Stimulated activated CD8-positive, alpha-beta memory T cell treated with anti-CD3 and anti-CD28 coated beads, Interleukin-7, amount 100 ng/mL, for 1 hour (primary cell): ENCODE measurements at regions not wholly inside any gene's neighbourhood (a gene's known extent, or its start where the extent isn't known, plus 50 kb on each side); places are given as distances from the start of the nearest gene placed in this dataset.

Source experiments
- DNase-seq, 2 donors: peaks; one replicate each; pipeline ENCODE4 v3.0.0-alpha.2; 2020; ENCODE audit warnings: low read depth in 2 of 2

DNA sequence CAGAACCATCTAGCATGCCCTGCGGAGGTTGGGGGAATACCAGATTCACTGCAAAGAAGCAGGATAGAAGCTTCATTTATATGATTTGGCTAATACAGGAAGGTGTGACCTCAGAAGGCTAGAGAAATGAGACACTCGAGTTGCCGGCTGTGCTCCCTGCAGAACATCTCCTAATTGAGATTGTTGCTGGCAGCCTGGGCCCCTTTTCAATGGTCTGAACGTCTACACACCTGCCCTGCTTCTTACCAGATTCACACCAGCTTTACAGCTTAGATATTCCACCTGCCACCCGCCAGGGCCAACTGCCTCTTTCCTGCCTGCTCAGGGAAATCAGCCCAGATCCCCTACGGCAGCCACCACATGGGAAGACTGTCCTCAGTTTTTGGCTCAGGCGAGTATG, 475.3 kb upstream of the AUTS2 start:
- DNase-seq: no peak

DNA sequence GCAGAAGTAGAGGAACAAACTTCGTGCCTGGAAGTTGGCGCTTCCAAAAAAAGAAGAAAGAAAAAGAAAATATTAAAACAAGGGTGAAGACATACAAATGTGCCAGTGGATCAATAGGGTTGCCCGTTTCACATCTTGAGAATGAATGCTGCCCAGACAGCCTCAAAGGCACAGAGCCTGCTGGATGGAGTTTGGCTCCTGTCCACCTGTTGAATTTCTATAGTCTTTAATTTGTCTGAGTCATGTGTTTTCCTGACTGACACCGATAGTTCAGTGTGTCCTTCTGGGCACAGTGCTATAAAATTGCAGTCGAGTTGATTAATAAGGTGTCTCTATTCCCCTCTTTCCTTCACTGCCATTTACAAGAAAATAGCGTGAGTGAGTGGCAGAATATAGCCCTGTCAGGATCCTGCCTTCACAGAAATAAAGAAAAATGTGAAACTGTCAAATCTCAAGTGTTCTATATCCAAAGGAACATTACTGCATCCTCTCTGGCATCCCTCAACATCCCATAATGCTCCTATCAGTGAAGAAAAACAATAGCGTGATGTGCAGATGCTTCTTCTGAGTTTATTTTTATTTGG, 471.3 kb upstream of the AUTS2 start:
- DNase-seq: no peak

DNA sequence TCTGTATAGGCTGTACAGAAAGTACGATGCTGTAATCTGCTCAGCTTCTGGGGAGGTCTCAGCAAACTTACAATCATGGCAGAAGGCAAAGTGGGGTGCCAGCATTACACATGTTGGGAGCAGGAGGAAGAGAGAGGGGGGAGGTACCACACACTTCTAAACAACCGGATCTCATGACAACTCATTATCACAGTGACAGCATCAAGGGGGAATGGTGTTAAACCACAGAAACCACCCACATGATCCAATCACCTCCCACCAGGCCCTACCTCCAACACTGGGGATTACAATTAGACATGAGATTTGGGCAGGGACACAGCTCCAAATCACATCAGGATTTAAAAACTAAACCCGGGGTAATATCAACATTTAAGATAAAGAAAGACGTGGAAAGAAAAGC, 468.8 kb upstream of the AUTS2 start:
- DNase-seq: no peak

DNA sequence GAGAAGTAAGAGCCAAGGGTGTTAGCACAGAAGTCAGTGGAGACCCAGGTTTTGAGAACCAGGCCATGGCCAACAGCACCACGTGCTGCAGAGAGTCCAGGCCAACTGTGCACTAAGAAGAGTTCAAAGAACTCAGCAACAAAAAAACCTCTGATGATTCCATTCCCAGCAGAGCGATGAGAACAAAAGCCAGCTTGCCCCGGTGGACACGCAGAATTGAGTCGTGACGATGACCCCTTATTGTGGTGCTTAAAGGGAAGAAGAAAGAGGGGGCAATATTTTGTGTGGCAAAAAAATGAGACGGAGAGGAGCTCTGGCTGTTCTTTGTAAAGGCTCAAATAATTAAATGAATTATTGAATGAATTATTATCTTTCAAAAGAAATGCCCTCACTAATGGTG, 468.3 kb upstream of the AUTS2 start:
- no peak for DNase-seq

DNA sequence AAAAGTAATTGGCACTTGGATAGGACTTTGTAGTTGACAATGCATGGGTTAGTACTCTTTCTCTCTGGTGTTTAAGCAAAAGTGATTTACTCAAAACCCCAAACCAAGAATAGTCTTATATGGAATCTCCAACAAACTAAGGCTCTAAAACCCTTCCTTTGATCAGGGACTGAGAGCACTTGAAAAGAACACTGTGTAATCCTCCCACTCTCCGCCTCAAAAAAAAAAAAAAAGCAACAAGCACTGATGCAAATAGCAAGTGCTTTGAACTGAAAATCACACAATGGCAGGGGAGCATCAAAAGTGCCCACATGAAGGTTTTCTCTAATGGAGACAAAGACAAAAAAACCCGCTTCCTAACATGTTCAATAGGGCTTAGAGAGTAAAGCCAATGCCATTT, 467.9 kb upstream of the AUTS2 start:
- DNase-seq: no peak

DNA sequence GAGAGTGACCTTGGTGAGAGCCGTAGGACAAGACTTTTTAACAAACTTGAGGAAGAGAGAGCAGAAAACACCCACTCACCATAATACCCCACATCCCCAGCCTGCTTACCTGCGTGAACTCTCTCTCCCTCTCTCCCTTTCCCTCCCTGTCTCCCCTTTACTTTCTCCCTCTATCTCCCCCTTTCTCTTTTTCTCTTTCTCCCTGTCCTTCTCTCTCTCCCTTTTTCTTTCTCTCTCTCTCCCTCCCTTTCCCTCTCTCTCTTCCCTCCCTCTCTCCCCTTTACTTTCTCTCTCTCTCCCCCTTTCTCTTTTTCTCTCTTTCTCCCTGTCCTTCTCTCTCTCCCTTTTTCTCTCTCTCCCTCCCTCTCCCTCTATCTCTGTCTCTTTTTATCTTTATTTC, 464.0 kb upstream of the AUTS2 start:
- no peak for DNase-seq

- DNase-seq: no peak
Measured at GRCh38 chr7:69147631-69148030, 450.6 kb upstream of the AUTS2 start.

GRCh38 chr7:69149804-69150782, 448.2 kb upstream of the AUTS2 start:
- no peak for DNase-seq

GRCh38 chr7:69162326-69162725, 435.9 kb upstream of the AUTS2 start:
- DNase-seq: no peak

GRCh38 chr7:69162931-69163670, 435.2 kb upstream of the AUTS2 start:
- DNase-seq: no peak

DNA sequence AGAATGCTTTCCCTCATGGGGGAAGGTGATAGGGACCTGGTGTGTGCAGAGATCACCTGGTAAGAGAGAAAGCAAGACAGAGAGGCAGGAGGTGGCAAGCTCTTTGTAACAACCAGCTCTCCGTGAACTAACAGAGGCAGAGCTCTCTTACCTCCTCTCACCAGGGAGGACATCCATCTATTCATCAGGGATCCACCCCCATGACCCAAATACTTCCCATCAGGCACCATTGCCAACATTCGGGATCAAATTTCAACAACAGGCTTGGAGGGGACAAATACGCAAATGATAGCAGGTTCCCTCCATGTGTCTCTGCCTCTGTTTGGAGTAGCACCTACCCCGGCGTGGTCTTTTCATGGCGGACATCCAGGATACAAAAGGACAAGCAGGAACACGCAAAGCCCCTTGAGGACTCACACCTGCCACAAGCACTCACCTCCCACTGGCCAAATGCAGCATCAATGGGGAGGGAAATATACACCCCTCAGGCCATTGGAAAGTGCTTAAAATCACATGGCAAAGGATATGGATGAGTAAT, 431.2 kb upstream of the AUTS2 start:
- no peak for DNase-seq

- DNase-seq: no peak
Measured at GRCh38 chr7:69169386-69169785, 428.9 kb upstream of the AUTS2 start.

- no peak for DNase-seq
Measured at GRCh38 chr7:69172357-69173077, 425.8 kb upstream of the AUTS2 start.

DNA sequence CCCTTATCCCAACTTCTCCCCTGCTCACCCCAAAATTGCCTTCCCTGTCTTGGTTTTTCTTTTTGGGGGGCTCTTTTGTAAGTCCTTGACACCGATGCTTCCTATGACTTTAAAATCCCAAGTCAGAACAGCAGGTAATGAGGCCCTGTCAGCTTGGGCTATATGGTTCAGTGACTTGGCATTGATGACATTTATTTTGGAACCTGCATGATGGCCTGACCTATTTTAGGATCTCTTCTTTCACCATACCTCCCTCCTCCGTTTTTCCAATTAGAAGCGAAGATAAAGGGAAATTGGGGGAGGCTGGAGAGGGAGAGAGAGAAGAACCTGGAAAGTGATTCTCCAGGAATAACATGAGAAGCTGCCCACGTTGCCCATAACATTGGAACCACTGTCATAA, 424.9 kb upstream of the AUTS2 start:
- DNase-seq: no peak

DNA sequence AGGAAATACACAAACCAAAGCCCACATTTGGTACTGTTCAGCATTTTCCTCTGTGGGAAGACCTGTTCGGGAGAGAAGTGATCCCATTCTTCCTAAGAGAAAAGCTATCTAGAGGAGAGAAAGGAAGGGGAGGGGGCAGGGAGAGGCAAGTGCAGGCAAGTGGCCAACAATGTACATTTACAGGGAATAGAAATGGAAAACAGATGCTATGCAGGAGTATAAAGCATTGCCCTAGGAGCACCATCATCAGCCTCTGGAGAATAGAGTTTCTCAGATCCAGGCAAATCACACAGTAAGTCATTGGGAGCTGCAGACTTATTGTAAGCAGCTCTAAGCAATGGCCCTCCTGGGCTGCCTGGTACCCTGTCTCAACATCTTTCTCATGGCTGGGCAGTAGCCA, 424.4 kb upstream of the AUTS2 start:
- DNase-seq: no peak

- DNase-seq: no peak
Measured at GRCh38 chr7:69176841-69177240, 421.4 kb upstream of the AUTS2 start.

GRCh38 chr7:69177461-69177861, 420.8 kb upstream of the AUTS2 start:
- DNase-seq: no peak

DNA sequence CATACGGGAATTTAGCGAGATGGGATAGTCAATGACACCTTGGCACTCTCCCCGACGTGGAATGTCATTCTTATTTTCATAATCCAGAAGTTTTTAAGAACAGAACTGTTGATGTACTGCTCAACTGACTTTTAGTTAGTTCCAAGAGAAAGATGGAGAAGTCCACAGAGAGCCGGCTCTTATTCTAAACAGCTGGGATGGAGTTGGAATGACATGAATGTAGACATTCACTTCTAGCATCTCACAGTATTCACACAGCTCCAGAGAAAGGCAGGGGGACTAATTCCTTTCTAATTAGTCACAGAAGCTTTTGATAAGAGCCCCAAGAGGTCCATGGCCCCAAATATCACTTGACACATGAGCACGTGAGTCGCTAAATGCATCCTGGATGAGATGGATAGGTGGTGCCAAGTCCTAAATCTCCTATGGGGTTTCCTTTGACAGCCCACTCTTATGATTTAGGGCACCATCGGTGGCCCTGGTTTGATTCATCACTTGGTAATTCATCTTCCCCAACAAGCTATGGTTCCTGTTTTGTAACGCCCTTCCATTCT, 420.3 kb upstream of the AUTS2 start:
- no peak for DNase-seq

DNA sequence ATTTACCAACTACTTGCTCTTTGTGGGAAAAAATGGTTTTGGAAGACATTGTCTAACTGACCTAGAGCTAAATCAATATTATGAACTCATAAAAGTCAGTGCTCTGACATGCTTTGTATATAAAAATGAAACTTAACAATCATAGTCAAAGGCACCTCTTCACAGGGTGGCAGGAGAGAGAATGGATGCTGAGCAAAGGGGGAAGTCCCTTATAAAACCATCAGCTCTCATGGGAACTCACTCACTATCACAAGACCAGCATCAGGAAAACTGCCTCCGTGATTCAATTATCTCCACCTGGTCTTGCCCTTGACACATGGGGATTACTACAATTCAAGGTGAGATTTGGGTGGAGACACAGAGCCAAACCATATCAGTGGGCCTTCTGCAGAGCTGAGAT, 417.6 kb upstream of the AUTS2 start:
- no peak for DNase-seq

GRCh38 chr7:69182596-69183467, 415.4 kb upstream of the AUTS2 start:
- DNase-seq: no peak
